IPS-NIHi7 (cell line): ENCODE measurements at regions not wholly inside any gene's neighbourhood (a gene's known extent, or its start where the extent isn't known, plus 50 kb on each side); places are given as distances from the start of the nearest gene placed in this dataset.
"Not testable (repeated sequence)": the region's sequence is repeated elsewhere in the genome, so short reads cannot be mapped to it uniquely, and the experiment has no call there.

ENCODE experiments used
- DNase-seq: peaks from one replicate; pipeline ENCODE4 v3.0.0; 2012; ENCODE audit warnings: mixed read lengths; ENCODE audit errors: extremely low spot score

GRCh38 chr7:19958309-19958896 is 185.0 kb upstream of the TMEM196 start:
- DNase-seq: no peak

- no peak for DNase-seq
Measured at GRCh38 chr7:19957664-19958063, 184.2 kb upstream of the TMEM196 start.

GRCh38 chr7:19954166-19954565 is 180.7 kb upstream of the TMEM196 start:
- DNase-seq: not testable (repeated sequence)

GRCh38 chr7:19953411-19953810 is 180.0 kb upstream of the TMEM196 start:
- DNase-seq: not testable (repeated sequence)

GRCh38 chr7:19948160-19948559 is 174.7 kb upstream of the TMEM196 start:
- DNase-seq: no peak

- DNase-seq: no peak
Measured at GRCh38 chr7:19944363-19945120, 171.1 kb upstream of the TMEM196 start.

- no peak for DNase-seq
Measured at GRCh38 chr7:19939746-19940145, 166.3 kb upstream of the TMEM196 start.

- no peak for DNase-seq
Measured at GRCh38 chr7:19932549-19933249, 159.3 kb upstream of the TMEM196 start.

GRCh38 chr7:19930851-19931250 is 157.4 kb upstream of the TMEM196 start:
- no peak for DNase-seq

- DNase-seq: no peak
Measured at GRCh38 chr7:19930051-19930450, 156.6 kb upstream of the TMEM196 start.

- DNase-seq: no peak
Measured at GRCh38 chr7:19928247-19928646, 154.8 kb upstream of the TMEM196 start.

- DNase-seq: peak; percentile 65
Measured at GRCh38 chr7:19920705-19921104, 147.3 kb upstream of the TMEM196 start.

GRCh38 chr7:19920166-19920565 is 146.7 kb upstream of the TMEM196 start:
- no peak for DNase-seq

GRCh38 chr7:19919261-19920095 is 146.1 kb upstream of the TMEM196 start:
- no peak for DNase-seq

GRCh38 chr7:19916046-19916445 is 142.6 kb upstream of the TMEM196 start:
- no peak for DNase-seq

GRCh38 chr7:19915596-19915995 is 142.2 kb upstream of the TMEM196 start:
- DNase-seq: no peak

- DNase-seq: no peak
Measured at GRCh38 chr7:19914866-19915265, 141.4 kb upstream of the TMEM196 start.

GRCh38 chr7:19900118-19900517 is 126.7 kb upstream of the TMEM196 start:
- no peak for DNase-seq

- DNase-seq: no peak
Measured at GRCh38 chr7:19899529-19899928, 126.1 kb upstream of the TMEM196 start.

- DNase-seq: not testable (repeated sequence)
Measured at GRCh38 chr7:19882893-19883292, 109.5 kb upstream of the TMEM196 start.

- no peak for DNase-seq
Measured at GRCh38 chr7:19872094-19872493, 98.7 kb upstream of the TMEM196 start.

GRCh38 chr7:19871102-19871501 is 97.7 kb upstream of the TMEM196 start:
- no peak for DNase-seq
